ENCODE measurements at regions not wholly inside any gene's neighbourhood (a gene's known extent, or its start where the extent isn't known, plus 50 kb on each side); places are given as distances from the start of the nearest gene placed in this dataset.

DNA sequence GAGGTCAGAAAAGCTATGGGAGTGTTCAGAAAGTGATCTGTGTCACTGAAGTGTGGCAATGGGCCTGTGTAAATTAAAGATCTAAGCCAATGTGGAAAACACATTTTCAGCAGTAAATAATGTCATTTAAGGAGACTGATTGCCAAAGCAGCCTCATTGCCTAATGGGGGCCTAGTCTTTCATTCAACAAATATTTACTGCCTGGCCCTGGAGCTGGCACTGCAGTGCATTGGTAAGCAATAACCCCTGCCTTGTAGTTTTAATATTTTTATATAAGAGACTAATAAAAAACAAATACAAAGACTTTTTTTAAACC, 326.6 kb downstream of the BTG1 start:
- no peak for DNase-seq (ENCODE audit: extremely low read depth, insufficient read length)
- H3K27me3 ChIP-seq (replicated peaks; ENCODE audit: control insufficient read depth, insufficient read depth, low read length) = no peaks in the 10 kb centered on the region
- TF ChIP-seq CTCF (IDR thresholded peaks at IDR 0.05; ENCODE audit: insufficient read depth, low read length, poor library complexity, severe bottlenecking) = no peak

GRCh38 chr12:91818227-91819131, 327.2 kb downstream of the BTG1 start:
- Histone ChIP-seq H3K36me3 (ENCODE audit: control insufficient read depth, insufficient read depth, low read length) (no peaks in the 10 kb centered on the region), H3K27me3 (replicated peaks; ENCODE audit: control insufficient read depth, insufficient read depth, low read length) (no peaks in the 10 kb centered on the region), H3K4me3 (replicated peaks; ENCODE audit: low read depth, low read length) (no peak overlapping the region)
- DNase-seq (ENCODE audit: extremely low read depth, insufficient read length) = no peak
- no peak for TF ChIP-seq CTCF (IDR thresholded peaks at IDR 0.05; ENCODE audit: insufficient read depth, low read length, poor library complexity, severe bottlenecking)

More for the DNA sequence above, 326.6 kb downstream of the BTG1 start:
- Histone ChIP-seq H3K36me3 (ENCODE audit: control insufficient read depth, insufficient read depth, low read length) (no peaks in the 10 kb centered on the region), H3K4me3 (replicated peaks; ENCODE audit: low read depth, low read length) (no peak overlapping the region)

- no peaks in the 10 kb centered on the region for H3K36me3 ChIP-seq (ENCODE audit: control insufficient read depth, insufficient read depth, low read length)
- no peak for TF ChIP-seq CTCF (IDR thresholded peaks at IDR 0.05; ENCODE audit: insufficient read depth, low read length, poor library complexity, severe bottlenecking)
- H3K27me3 ChIP-seq (replicated peaks; ENCODE audit: control insufficient read depth, insufficient read depth, low read length) = no peaks in the 10 kb centered on the region
- no peak for DNase-seq (ENCODE audit: extremely low read depth, insufficient read length)
- no peak overlapping the region for H3K4me3 ChIP-seq (replicated peaks; ENCODE audit: low read depth, low read length)
These were observed 328.1 kb downstream of the BTG1 start for GRCh38 chr12:91817517-91817916.

GRCh38 chr12:91813701-91814100, 331.9 kb downstream of the BTG1 start:
- Histone ChIP-seq H3K4me3 (replicated peaks; ENCODE audit: low read depth, low read length) (no peak overlapping the region), H3K27me3 (replicated peaks; ENCODE audit: control insufficient read depth, insufficient read depth, low read length) (no peaks in the 10 kb centered on the region), H3K36me3 (ENCODE audit: control insufficient read depth, insufficient read depth, low read length) (no peaks in the 10 kb centered on the region)
- no peak for TF ChIP-seq CTCF (IDR thresholded peaks at IDR 0.05; ENCODE audit: insufficient read depth, low read length, poor library complexity, severe bottlenecking)
- DNase-seq (ENCODE audit: extremely low read depth, insufficient read length) = no peak

GRCh38 chr12:91811481-91812287, 334.0 kb downstream of the BTG1 start:
- Histone ChIP-seq H3K36me3 (ENCODE audit: control insufficient read depth, insufficient read depth, low read length) (no peaks in the 10 kb centered on the region), H3K27me3 (replicated peaks; ENCODE audit: control insufficient read depth, insufficient read depth, low read length) (no peaks in the 10 kb centered on the region), H3K4me3 (replicated peaks; ENCODE audit: low read depth, low read length) (no peak overlapping the region)
- peak; percentile 3 for DNase-seq (ENCODE audit: extremely low read depth, insufficient read length)
- peak; percentile 81 for TF ChIP-seq CTCF (IDR thresholded peaks at IDR 0.05; ENCODE audit: insufficient read depth, low read length, poor library complexity, severe bottlenecking)

Measured in GM06990 (cell line).